Activated CD8-positive, alpha-beta memory T cell treated with anti-CD3 and anti-CD28 coated beads, Interleukin-2, amount 50 U/mL, for 1 hour (primary cell): ENCODE measurements at regions not wholly inside any gene's neighbourhood (a gene's known extent, or its start where the extent isn't known, plus 50 kb on each side); places are given as distances from the start of the nearest gene placed in this dataset.
"Not testable (repeated sequence)": the region's sequence is repeated elsewhere in the genome, so short reads cannot be mapped to it uniquely, and the experiment has no call there.

ENCODE experiments used
- DNase-seq: peaks from one replicate; pipeline ENCODE4 v3.0.0-alpha.2; 2020; ENCODE audit errors: extremely low read depth

DNA sequence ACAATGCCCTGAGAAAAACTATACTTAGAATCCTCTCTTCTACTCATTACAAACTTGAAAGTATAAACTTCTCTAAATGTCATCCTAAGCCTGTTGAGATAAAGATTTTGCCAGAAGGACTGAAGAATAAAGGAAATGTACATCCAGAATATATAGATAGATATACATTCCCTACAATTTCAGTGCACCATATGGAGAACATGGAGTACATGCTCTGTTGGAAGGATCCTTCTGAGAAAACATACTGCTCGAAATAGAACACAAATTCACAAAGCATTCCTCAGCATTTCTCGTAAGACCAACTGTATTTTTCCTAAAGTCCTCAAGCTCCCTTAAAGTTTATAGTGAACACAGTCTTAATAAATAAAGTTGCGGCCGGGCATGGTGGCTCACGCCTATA, 69.7 kb upstream of the RASA1 start:
- DNase-seq, result no peak

DNA sequence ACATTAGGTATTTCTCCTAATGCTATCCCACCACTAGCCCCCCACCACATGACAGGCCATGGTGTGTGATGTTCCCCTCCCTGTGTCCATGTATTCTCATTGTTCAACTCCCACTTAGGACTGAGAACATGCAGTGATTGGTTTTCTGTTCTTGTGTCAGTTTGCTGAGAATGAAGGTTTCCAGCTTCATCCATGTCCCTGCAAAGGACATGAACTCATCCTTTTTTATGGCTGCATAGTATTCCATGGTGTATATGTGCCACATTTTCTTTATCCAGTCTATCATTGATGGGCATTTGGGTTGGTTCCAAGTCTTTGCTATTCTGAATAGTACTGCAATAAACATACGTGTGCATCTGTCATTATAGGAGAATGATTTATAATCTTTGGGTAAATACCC, 68.4 kb upstream of the RASA1 start:
- not testable (repeated sequence) for DNase-seq

DNA sequence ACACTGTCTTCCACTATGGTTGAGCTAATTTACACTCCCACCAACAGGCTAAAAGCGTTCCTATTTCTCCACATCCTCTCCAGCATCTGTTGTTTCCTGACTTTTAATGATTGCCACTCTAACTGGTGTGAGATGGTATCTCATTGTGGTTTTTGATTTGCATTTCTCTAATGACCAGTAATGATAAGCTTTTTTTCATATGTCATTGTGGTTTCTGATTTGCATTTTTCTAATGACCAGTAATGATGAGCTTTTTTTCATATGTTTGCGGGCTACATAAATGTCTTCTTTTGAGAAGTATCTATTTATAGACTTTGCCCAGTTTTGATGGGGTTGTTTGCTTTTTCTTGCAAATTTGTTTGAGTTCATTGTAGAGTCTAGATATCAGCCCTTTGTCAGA, 68.0 kb upstream of the RASA1 start:
- DNase-seq, result not testable (repeated sequence)

DNA sequence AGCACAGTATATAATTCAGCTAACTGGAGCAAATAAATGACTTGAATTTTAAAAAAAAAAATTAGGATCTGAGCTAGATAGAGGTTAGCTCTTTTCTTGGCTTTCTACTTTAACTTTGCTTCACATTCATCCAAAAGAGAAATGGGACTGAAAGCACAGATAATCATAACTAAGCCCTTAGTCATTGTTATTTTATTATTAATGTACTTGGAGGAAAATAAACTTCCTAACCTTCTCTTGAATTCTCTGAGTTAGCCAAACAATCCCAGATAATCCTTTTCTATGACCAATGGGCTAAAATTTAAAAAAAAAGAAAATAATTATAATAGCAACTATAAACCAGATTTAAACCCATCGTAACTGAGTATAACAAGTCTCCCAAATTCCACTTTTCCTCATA, 57.6 kb upstream of the RASA1 start:
- DNase-seq, result no peak

DNA sequence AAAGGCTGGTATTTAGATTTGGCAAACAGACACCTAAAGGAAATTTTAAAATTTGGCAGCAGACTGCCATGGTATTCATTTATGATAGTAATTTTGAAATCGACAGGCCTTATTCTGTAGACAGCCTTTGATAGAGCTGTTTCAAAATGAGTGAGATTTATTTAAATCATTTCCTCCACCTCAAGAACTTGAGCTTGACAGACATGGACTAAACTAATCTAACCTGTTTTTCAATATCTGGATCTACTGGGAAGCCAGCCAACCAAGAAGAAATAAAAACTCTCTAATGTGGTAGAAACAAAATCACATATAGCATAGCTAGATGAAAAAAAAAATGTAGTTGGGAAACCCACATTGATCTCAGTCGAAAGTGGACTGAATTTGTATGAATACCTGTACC, 56.9 kb upstream of the RASA1 start:
- DNase-seq, result no peak

DNA sequence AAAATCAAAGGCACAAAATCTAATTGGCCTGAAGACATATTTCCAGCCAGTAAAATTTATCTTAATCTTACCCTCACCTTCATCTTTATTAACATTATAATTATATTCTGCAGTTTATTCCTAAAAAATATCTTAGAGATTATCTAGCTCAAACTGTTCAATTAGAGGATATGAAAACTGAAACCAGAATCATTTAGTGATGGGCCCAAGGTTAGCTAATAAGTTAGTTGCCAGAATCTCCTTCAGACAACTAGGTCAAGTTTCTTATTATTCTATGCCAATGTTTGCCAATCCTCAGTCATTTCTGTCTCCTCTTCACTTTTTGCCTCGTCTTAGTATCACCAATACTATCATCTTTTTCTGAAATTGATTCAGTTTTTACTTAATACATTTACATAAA, 56.0 kb upstream of the RASA1 start:
- DNase-seq, result no peak

DNA sequence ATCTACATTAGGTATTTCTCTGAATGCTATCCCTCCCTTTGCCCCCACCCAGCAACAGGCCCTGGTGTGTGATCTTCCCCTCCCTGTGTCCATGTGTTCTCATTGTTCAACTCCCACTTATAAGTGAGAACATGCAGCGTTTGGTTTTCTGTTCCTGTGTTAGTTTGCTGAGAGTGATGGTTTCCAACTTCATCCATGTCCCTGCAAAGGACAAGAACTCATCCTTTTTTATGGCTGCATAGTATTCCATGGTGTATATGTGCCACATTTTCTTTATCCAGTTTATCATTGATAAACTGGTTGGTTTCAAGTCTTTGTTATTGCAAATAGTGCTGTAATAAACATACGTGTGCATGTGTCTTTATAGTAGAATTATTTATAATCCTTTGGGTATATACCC, 55.5 kb upstream of the RASA1 start:
- not testable (repeated sequence) for DNase-seq

DNA sequence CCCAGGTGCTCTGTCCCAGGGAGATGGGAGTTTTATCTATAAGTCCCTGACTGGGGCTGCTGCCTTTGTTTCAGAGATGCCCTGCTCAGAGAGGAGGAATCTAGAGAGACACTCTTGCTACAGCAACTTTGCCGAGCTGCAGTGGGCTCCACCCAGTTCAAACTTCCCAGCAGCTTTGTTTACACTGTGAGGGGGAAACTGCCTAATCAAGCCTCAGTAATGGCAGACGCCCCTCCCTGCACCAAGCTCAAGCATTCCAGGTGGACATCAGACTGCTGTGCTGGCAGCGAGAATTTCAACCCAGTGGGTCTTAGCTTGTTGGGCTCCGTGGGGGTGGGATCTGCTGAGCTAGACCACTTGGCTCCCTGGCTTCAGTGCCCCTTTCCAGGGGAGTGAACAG, 50.2 kb upstream of the RASA1 start:
- not testable (repeated sequence) for DNase-seq
